Fibroblast of lung (primary cell): ENCODE measurements at regions not wholly inside any gene's neighbourhood (a gene's known extent, or its start where the extent isn't known, plus 50 kb on each side); places are given as distances from the start of the nearest gene placed in this dataset.

ENCODE experiments used
- DNase-seq, 2 donors: peaks; one replicate each; pipeline versions ENCODE4 v3.0.0 to v3.0.0-alpha.2; 2010; ENCODE audit warnings: low read depth in 2 of 2
- H2AFZ ChIP-seq: 2 replicates; pipeline ENCODE4 v1.5.1; 2012; ENCODE audit warnings: low read length, control low read depth, inconsistent platforms
- H3K27ac ChIP-seq: 2 replicates; pipeline ENCODE4 v1.5.1; 2011; ENCODE audit warnings: low read length, control low read depth; ENCODE audit not compliant: insufficient read depth
- H3K27me3 ChIP-seq: 2 replicates; pipeline ENCODE4 v1.5.1; 2011; ENCODE audit warnings: mild to moderate bottlenecking, low read length; ENCODE audit not compliant: control insufficient read depth, insufficient read depth
- H3K36me3 ChIP-seq: 2 replicates; pipeline ENCODE4 v1.5.1; 2011; ENCODE audit warnings: low read length; ENCODE audit not compliant: control insufficient read depth, insufficient read depth
- H3K4me1 ChIP-seq: 2 replicates; pipeline ENCODE4 v1.5.1; 2011; ENCODE audit warnings: low read length; ENCODE audit not compliant: control insufficient read depth, insufficient read depth; ENCODE audit errors: extremely low read depth
- H3K4me2 ChIP-seq: 2 replicates; pipeline ENCODE4 v1.5.1; 2011; ENCODE audit warnings: low read length, control low read depth; ENCODE audit not compliant: insufficient read depth; ENCODE audit errors: extremely low read depth
- H3K4me3 ChIP-seq, 4 experiments: fragments of 200-600 bp in 1 of 4; sonication (generic) in 1 of 4; replicated peaks in 1 of 4; 2 replicates each; pipeline ENCODE4 v1.5.1; 2011 to 2016; ENCODE audit warnings: low read length in 4 of 4, low read depth in 3 of 4, mild to moderate bottlenecking in 3 of 4, control low read depth in 2 of 4, inconsistent platforms in 1 of 4, mixed read lengths in 1 of 4; ENCODE audit not compliant: insufficient read depth in 1 of 4; ENCODE audit errors: control extremely low read depth in 1 of 4
- H3K79me2 ChIP-seq: 2 replicates; pipeline ENCODE4 v1.5.1; 2012; ENCODE audit warnings: mild to moderate bottlenecking, low read length, inconsistent platforms; ENCODE audit not compliant: control insufficient read depth, insufficient read depth
- H3K9ac ChIP-seq: 2 replicates; pipeline ENCODE4 v1.5.1; 2011; ENCODE audit warnings: mild to moderate bottlenecking, low read length, control low read depth; ENCODE audit not compliant: insufficient read depth
- H3K9me3 ChIP-seq: 2 replicates; pipeline ENCODE4 v1.5.1; 2012; ENCODE audit warnings: low read depth, low read length; ENCODE audit not compliant: control insufficient read depth, insufficient read depth
- H4K20me1 ChIP-seq: 2 replicates; pipeline ENCODE4 v1.5.1; 2011; ENCODE audit warnings: low read length; ENCODE audit not compliant: control insufficient read depth, insufficient read depth; ENCODE audit errors: extremely low read depth
- CTCF ChIP-seq, 2 donors: IDR thresholded peaks in 1 of 2; conservative IDR thresholded peaks in 1 of 2; 1 replicate in 1 of 2; 2 replicates in 1 of 2; pipeline ENCODE4 v1.5.1; 2011 to 2012; ENCODE audit warnings: low read length in 2 of 2, control low read depth in 1 of 2, inconsistent platforms in 1 of 2, low read depth in 1 of 2, mild to moderate bottlenecking in 1 of 2
- EZH2 ChIP-seq: IDR thresholded peaks from 2 replicates; pipeline ENCODE4 v1.5.1; 2012; ENCODE audit warnings: low read length, control low read depth, mild to moderate bottlenecking; ENCODE audit errors: missing control alignments

GRCh38 chr6:18527836-18528743 lies 140.9 kb downstream of the RNF144B start:
- no peaks in the 10 kb centered on the region for H4K20me1 ChIP-seq
- TF ChIP-seq CTCF (conservative IDR thresholded peaks at IDR 0.05 in 1 of 2, IDR thresholded peaks at IDR 0.05 in 1 of 2; ENCODE audit: low read depth in 1 of 2, low read length in 2 of 2) (no peak), EZH2 (no peak)
- no peak overlapping the region for H3K27ac ChIP-seq
- DNase-seq: peak; percentile 10 to 18
- no peak overlapping the region for H3K9ac ChIP-seq
- no peaks in the 10 kb centered on the region for H3K4me1 ChIP-seq
- no peak overlapping the region for H3K4me3 ChIP-seq
- no peak overlapping the region for H2AFZ ChIP-seq
- H3K79me2 ChIP-seq: no peaks in the 10 kb centered on the region
- H3K27me3 ChIP-seq: no peaks in the 10 kb centered on the region
- H3K9me3 ChIP-seq: no peaks in the 10 kb centered on the region
- H3K36me3 ChIP-seq: no peaks in the 10 kb centered on the region
- H3K4me2 ChIP-seq: no peak overlapping the region

DNA sequence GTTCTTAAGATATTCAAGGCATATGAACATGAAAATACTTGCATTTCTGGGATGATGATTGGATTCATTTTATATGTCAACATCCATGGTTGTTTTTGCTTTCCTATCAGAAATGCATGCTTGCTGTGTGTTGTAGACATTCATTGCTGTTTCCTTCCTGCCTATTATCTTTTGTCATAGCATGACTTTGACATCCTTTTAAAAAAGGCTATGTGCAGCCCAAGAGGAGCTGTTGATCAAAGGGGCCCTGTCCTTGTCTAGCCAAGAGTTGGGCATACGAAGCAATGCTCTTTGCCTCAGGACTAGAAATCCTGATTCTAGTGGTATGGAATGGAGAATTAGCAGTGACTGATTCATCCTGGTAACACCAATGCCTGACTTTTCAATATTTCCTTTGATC lies 143.1 kb downstream of the RNF144B start:
- H3K9ac ChIP-seq: no peak overlapping the region
- H3K36me3 ChIP-seq: no peaks in the 10 kb centered on the region
- H3K9me3 ChIP-seq: no peaks in the 10 kb centered on the region
- H3K4me3 ChIP-seq: no peak overlapping the region
- TF ChIP-seq EZH2: no peak
- TF ChIP-seq CTCF (conservative IDR thresholded peaks at IDR 0.05 in 1 of 2, IDR thresholded peaks at IDR 0.05 in 1 of 2; ENCODE audit: low read depth in 1 of 2, low read length in 2 of 2): no peak
- no peak overlapping the region for H2AFZ ChIP-seq
- no peak for DNase-seq
- no peaks in the 10 kb centered on the region for H3K27me3 ChIP-seq
- H4K20me1 ChIP-seq: no peaks in the 10 kb centered on the region
- no peaks in the 10 kb centered on the region for H3K79me2 ChIP-seq
- H3K4me2 ChIP-seq: no peak overlapping the region
- no peaks in the 10 kb centered on the region for H3K4me1 ChIP-seq
- H3K27ac ChIP-seq: no peak overlapping the region

- Histone ChIP-seq H3K4me1 (no peaks in the 10 kb centered on the region), H3K4me2 (no peak overlapping the region), H3K9me3 (no peaks in the 10 kb centered on the region), H4K20me1 (no peaks in the 10 kb centered on the region), H3K4me3 (no peak overlapping the region), H2AFZ (no peak overlapping the region), H3K36me3 (no peaks in the 10 kb centered on the region), H3K79me2 (no peaks in the 10 kb centered on the region), H3K27me3 (peaks cover 3% of the 10 kb centered on the region), H3K27ac (no peak overlapping the region), H3K9ac (no peak overlapping the region)
- no peak for DNase-seq
- TF ChIP-seq CTCF (conservative IDR thresholded peaks at IDR 0.05 in 1 of 2, IDR thresholded peaks at IDR 0.05 in 1 of 2; ENCODE audit: low read depth in 1 of 2, low read length in 2 of 2): no peak
- TF ChIP-seq EZH2: no peak
Observed at GRCh38 chr6:18532139-18532538, 145.0 kb downstream of the RNF144B start.
